Inferior parietal cortex (tissue), 1 donor: ENCODE measurements at regions not wholly inside any gene's neighbourhood (a gene's known extent, or its start where the extent isn't known, plus 50 kb on each side); places are given as distances from the start of the nearest gene placed in this dataset.

Experiments used
- DNase-seq: peaks from one replicate; pipeline ENCODE4 v3.0.0-alpha.2; 2016; ENCODE audit errors: extremely low spot score

GRCh38 chr6:104617591-104617990, 242.1 kb downstream of the HACE1 start:
- DNase-seq: no peak

DNA sequence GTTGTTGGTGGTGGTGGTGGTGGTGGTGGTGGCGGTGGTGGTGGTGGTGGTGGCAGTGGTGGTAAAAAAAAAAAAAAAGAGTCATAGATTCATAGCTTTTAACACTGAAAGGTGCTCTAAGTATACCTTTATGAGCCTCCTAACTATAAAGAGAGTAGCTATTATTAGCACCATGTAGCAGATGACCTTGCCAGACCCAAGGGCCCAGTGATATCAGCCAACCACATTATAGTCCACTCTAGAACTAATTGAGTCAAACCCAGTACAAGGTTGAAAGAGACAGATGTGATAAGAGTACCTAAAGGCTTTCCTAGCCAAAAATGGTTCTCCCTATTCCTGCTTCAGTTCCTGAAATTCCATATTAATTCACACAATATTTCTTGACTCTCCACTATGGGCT, 245.3 kb downstream of the HACE1 start:
- DNase-seq: no peak

DNA sequence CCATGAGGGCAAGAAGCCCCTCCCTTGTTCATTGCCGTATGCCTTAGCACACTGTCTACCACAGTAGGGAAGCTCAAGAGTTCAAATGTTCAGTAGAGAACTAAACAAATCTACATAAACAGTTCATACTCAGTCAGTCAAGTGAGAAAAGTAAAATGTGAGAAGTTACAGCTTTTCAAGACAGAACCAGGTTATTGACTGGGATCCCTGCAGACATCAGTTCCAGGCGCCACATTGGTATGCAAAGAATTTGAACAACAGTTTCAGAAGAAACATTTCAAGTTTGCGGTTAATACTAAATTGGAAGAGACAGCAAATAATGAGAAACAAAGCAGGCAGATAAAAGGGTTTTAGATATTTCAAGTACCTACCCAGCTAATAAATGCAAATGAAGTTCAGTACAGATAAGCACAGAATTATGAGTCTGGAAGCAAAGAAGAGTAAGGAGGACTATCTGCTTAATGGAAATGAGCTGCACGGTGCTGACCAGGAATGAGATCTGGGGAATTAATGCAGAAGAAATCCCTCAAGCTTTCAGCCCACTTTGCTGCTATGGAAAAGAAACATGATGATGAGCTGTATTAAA, 246.2 kb downstream of the HACE1 start:
- DNase-seq: no peak

DNA sequence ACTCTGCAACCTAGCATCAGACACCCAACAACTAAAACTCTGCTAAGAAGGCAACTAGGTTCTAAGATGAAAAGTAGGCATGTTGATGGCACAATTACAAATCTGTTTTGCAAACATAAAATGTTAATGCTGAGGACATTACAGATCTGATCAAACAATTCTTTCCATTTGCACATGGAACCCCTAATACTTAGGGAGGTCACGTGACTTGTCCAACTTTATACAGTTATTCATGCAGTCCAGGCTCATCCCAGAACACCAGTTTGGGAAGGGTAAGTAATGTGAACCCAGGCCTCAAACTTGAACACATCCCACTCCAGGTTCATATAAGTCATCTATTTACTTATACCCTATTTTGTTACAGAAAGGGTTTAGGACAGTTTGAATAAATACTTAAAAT, 247.2 kb downstream of the HACE1 start:
- no peak for DNase-seq

DNA sequence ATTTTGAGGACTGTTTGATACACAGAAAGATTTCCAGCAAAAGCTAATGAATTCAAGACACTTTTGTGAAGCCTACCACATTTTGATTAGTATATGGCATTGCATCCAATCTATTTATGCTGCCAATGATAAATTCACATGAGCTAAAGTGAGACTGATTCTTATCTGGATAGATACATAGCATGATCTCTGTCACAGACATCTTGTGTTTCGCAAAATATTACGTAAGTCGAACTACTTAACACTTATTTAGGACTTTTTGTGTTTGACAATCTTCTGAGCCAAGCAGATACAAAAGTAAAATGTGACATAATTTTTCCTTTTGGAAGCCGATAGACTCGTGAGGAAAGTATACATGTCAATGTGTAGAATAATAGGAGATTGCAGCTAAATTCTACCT, 251.6 kb downstream of the HACE1 start:
- DNase-seq: no peak

- no peak for DNase-seq
Observed at GRCh38 chr6:104607501-104607900, 252.2 kb downstream of the HACE1 start.

- no peak for DNase-seq
Observed at GRCh38 chr6:104606361-104606760, 253.4 kb downstream of the HACE1 start.

GRCh38 chr6:104604685-104605084, 255.0 kb downstream of the HACE1 start:
- no peak for DNase-seq

GRCh38 chr6:104603108-104603745, 256.5 kb downstream of the HACE1 start:
- no peak for DNase-seq

DNA sequence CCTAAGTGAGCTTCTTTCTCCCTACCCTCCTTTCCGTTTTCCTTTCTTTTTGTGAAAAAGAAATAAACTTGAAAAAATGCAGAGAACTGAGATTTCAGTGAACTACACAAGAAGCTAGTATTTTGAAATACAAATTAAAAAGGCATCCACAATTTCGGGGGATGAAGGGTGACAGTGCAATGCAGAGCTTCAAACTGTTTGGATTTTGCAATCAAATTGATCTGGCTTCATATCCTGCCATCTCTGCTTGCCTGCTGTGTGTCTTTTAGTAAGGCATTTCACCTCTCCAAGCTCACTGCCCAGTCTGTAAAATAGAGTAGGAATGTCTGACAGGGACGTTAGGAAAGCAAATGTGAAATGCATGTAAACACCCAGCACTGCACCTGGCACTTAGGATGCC, 258.0 kb downstream of the HACE1 start:
- no peak for DNase-seq

GRCh38 chr6:104601131-104601651, 258.5 kb downstream of the HACE1 start:
- DNase-seq: no peak

DNA sequence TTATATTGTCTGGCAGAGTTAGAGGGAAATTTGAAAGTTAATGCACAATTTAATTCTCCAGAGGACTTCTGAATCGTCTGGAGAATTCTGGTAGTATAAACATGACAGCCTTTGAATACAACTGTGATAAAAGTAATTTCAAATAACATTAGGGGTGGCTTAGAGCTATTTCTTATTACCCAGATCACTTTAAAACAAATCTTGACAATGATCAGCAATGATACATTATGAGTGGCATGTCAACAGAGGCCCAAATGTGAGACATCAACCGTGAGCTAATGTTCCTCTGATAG, 259.1 kb downstream of the HACE1 start:
- DNase-seq: no peak

DNA sequence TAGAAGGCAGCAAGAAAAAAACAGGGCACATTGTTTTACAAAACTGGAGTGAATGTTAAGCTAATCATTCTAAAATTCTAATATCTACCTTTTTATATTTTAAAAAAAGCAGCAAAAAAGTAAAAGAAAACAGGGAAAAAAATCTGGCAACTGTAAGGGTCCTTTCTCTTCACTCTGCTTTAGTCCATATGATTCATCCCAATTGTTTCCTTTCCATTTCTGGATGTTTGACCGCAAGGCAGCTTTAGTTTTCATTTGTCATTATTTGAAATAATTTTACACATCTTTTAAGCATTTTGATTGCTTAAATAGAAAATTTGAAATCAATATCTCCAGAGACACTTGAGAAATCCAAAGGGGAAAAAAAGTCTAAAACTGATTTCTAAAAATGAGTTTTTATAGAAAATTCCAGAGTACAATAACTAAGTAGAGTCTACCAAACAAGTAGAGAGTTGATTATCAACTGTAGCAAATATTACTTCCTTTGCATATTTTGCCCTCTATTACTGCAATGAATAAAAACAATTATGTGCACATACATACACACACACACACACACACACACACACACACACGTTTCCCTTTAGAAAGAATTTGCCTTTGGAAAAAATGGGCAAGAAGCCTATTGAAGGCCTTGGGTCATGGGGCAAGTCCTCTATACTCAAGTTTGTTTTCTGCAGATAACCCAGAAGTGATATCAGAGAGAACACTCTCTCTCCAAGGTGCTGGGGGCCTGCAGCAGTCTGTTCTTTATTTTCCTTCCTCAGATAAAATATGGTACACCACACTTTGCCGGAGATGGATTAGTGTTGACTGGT, 259.7 kb downstream of the HACE1 start:
- no peak for DNase-seq

DNA sequence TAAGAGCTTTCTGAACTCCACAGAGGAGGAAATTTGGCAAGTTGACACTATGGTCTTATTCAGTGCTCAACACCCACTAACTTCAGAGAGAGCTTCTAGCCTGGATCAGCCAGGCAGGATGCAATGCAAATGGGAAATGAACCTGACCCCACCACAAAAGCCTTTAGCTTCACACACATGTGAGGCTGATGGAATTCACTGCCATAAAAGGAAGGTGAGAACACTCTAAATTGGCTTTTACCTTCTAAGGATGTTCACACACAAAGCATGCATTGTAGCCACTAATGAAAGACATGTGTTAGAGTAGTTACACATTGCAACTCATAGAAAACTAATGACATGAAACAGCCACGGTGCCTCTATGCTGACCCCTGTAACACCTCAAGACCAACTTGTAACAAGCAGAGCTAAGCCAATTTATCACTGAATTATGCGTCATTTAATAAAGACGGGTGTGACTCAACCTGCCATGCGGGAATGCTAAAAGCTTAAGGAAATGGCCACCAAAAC, 262.1 kb downstream of the HACE1 start:
- no peak for DNase-seq

DNA sequence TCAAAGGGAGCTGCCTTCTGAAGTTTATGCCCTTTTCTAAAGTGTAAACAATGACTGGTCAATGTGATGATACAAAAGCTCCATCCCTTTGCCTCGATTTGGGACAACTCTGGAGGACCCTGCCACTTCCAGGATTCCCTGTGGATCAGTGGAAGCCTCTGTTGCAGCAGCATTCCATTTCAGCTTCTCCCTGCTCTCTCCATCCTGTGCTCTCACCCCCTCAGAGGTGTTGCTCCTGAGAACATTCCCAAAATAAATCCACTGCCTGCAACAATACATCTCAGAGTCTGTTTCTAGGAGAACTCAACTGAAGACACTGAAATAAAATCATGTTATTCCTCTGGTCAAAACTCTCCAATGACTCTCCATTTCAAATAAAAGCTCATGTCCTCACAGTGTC, 263.6 kb downstream of the HACE1 start:
- DNase-seq: no peak

DNA sequence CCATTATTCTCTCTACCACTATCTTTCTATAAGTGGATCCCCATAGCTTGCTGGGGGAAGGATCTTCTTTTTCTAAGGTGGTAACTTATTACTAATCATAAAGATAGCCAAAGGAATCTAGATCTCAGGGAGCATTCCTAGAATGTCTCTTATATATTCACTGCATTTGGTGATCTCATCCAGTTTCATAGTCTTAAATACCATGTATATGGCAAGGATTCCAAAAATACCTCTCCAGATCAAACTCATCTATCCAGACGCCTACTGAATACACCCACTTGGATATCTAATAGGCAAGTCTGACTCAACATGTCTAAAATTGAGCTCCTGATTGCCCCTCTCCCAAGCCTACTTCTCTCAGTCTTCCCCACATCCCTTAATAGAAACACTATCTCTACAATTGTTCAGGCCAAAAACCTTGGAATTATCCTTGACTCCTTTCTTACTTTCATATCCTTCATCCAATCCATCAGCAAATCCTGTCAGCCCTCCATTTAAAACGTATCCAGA, 264.4 kb downstream of the HACE1 start:
- DNase-seq: no peak

- DNase-seq: no peak
Observed at GRCh38 chr6:104591573-104592334, 268.0 kb downstream of the HACE1 start.

DNA sequence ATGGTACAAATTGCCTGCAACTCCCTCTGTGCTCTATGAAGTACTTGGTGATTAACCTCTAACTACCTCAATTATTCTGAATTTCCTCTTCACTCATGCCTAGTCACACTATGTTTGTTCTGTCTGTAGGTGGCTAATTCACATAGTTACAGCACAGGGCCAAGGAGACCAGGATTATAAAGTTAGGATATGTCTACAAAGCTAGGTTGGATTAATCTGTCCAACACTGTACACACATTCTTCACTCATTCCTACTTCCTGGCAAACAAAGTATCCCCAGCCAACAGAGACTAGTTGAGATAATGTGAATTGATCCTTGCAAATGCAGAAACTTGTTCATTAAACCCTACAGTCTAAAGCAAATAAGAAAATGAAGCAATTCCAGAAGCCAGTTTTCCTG, 269.8 kb downstream of the HACE1 start:
- DNase-seq: no peak

DNA sequence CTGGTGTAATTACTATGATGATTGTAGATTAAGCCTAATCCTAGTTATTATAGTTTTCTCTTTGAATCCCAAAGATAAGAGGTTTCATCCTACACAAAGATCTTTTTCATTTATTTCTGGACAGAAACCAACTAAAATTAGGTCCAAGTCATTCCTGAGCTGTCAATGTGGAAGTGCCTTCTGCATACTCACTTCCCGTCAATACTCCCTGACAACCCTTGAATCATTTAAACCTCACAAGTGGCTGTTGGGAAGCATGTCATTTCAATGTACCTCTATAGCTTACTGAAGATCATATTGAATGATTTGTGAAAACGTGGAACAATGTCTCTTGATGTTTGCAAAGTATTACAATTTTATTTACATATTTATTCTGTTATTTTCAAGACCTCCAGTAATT, 274.1 kb downstream of the HACE1 start:
- DNase-seq: no peak

DNA sequence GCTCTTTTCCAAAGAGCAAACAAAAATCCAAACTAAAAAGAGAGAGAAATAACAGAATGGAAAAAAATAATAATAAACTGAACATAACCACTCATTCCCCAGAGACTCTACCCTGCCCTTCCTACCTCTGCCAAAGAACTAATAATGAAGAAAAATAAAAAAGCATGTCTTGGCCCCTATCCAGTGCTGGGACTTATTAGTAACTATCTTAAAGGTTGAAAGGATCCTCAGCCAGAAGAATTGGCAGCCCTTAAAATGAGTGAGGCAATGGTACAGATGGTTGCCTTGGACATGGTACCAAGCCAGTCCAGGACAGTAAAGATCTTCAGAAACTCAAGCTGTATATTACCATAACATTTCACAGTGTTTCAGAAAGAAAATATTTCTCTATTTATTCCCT, 279.3 kb downstream of the HACE1 start:
- no peak for DNase-seq

DNA sequence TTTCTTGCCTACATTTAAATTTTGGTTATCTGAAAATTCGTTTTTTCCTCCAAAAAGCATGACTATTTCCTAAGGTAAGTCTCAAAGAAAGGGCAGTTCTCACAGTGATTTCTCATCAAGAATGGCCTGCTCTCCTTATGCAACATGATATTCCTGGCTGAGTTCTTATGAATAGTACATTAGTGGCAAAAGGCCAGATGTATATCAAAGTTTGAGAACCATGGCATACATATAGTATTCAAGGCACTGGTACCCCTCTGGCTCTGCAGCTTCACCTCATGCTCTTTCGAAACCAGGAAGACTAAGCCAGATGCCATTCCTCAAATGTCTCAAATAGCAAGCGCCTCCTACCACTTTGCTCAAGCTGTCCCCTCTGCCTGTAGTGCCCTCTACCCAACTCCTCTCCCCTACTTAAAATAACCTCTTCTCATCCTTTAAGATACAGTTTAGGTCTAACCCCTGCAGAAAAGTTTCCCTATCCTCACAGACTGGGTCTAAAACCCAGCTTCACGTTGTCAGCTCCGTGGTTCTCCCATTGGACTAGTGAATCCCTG, 280.3 kb downstream of the HACE1 start:
- no peak for DNase-seq

DNA sequence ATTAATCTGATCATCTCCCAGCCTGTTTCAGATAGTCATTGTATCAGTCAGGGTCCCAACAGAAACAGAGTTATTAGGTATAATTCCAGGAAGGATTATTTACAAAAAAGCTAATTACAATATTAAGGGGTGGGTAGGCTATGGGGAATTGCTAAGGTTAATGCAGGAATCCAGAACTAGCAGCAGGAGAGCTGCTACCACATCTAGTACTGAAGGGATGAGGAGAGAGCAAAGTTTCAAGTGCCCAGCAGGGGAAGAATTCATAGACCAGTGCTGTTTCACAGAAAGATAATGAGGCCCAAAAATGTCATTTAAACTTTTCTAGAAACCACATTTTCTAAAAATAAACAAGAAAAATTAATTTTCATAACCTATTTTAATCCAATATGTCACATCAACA, 284.2 kb downstream of the HACE1 start:
- no peak for DNase-seq
